ENCODE measurements at regions not wholly inside any gene's neighbourhood (a gene's known extent, or its start where the extent isn't known, plus 50 kb on each side); places are given as distances from the start of the nearest gene placed in this dataset.

GRCh38 chrX:119340606-119341205 lies 58.4 kb upstream of the SLC25A43 start:
- FAIRE-seq (no peak), DNase-seq (ENCODE audit: low read depth) (no peak)
- no peak overlapping the region for H3K4me3 ChIP-seq (ENCODE audit: low read depth, low read length)
- H3K36me3 ChIP-seq (ENCODE audit: control insufficient read depth, insufficient read depth, low read length): no peaks in the 10 kb centered on the region
- H3K27me3 ChIP-seq (ENCODE audit: control insufficient read depth, insufficient read depth, low read length): no peaks in the 10 kb centered on the region
- TF ChIP-seq CTCF (IDR thresholded peaks at IDR 0.05; ENCODE audit: insufficient read depth, low read length, severe bottlenecking): no peak

- no peak overlapping the region for H3K4me3 ChIP-seq (ENCODE audit: low read depth, low read length)
- no peak for TF ChIP-seq CTCF (IDR thresholded peaks at IDR 0.05; ENCODE audit: insufficient read depth, low read length, severe bottlenecking)
- FAIRE-seq (peak; percentile 83), DNase-seq (ENCODE audit: low read depth) (peak; percentile 42)
- no peaks in the 10 kb centered on the region for H3K27me3 ChIP-seq (ENCODE audit: control insufficient read depth, insufficient read depth, low read length)
- no peaks in the 10 kb centered on the region for H3K36me3 ChIP-seq (ENCODE audit: control insufficient read depth, insufficient read depth, low read length)
These were observed 55.3 kb upstream of the SLC25A43 start for GRCh38 chrX:119343856-119344255.
